ENCODE measurements at regions not wholly inside any gene's neighbourhood (a gene's known extent, or its start where the extent isn't known, plus 50 kb on each side); places are given as distances from the start of the nearest gene placed in this dataset.

DNA sequence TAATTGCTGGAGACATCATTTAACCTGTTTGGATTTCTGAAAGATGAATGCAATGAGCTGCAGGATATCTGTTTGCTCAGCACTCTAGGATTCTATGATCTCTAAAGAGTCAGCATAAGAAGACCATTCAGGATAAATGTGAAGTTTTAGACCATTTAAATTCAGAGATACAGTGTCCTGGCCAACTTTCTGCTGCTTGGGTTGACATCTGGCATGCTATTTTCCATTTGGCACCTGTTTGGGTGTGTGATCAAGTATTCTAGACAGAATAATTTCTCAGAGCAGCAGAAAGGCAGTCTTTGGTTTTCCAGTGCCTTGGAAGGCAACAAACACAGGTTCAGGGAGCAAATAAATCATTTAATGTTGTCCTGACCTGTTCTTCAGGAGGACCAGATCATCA lies 144.8 kb upstream of the NDUFV2 start:
- DNase-seq (ENCODE audit: low spot score), result no peak
- TF ChIP-seq RXRA (IDR thresholded peaks at IDR 0.05) (no peak), HNF4G (IDR thresholded peaks at IDR 0.05) (no peak), NR2F2 (IDR thresholded peaks at IDR 0.05) (no peak), EGR1 (IDR thresholded peaks at IDR 0.05; ENCODE audit: low read depth in 2 of 2) (no peak), YY1 (IDR thresholded peaks at IDR 0.05) (no peak), JUND (IDR thresholded peaks at IDR 0.05) (no peak), FOXA2 (IDR thresholded peaks at IDR 0.05) (no peak), GABPA (IDR thresholded peaks at IDR 0.05 in 1 of 2, conservative IDR thresholded peaks at IDR 0.05 in 1 of 2) (no peak), SP1 (IDR thresholded peaks at IDR 0.05) (no peak), HNF4A (conservative IDR thresholded peaks at IDR 0.05) (no peak)
- TF ChIP-seq, protein P1, sequence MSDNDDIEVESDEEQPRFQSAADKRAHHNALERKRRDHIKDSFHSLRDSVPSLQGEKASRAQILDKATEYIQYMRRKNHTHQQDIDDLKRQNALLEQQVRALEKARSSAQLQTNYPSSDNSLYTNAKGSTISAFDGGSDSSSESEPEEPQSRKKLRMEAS (IDR thresholded peaks at IDR 0.05), result no peak
- TF ChIP-seq, protein P2, sequence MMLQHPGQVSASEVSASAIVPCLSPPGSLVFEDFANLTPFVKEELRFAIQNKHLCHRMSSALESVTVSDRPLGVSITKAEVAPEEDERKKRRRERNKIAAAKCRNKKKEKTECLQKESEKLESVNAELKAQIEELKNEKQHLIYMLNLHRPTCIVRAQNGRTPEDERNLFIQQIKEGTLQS (IDR thresholded peaks at IDR 0.05), result no peak
- TF ChIP-seq, protein P3, sequence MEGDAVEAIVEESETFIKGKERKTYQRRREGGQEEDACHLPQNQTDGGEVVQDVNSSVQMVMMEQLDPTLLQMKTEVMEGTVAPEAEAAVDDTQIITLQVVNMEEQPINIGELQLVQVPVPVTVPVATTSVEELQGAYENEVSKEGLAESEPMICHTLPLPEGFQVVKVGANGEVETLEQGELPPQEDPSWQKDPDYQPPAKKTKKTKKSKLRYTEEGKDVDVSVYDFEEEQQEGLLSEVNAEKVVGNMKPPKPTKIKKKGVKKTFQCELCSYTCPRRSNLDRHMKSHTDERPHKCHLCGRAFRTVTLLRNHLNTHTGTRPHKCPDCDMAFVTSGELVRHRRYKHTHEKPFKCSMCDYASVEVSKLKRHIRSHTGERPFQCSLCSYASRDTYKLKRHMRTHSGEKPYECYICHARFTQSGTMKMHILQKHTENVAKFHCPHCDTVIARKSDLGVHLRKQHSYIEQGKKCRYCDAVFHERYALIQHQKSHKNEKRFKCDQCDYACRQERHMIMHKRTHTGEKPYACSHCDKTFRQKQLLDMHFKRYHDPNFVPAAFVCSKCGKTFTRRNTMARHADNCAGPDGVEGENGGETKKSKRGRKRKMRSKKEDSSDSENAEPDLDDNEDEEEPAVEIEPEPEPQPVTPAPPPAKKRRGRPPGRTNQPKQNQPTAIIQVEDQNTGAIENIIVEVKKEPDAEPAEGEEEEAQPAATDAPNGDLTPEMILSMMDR (IDR thresholded peaks at IDR 0.05; ENCODE audit: low read depth, low read length, missing input control), result no peak
- TF ChIP-seq, protein P4, sequence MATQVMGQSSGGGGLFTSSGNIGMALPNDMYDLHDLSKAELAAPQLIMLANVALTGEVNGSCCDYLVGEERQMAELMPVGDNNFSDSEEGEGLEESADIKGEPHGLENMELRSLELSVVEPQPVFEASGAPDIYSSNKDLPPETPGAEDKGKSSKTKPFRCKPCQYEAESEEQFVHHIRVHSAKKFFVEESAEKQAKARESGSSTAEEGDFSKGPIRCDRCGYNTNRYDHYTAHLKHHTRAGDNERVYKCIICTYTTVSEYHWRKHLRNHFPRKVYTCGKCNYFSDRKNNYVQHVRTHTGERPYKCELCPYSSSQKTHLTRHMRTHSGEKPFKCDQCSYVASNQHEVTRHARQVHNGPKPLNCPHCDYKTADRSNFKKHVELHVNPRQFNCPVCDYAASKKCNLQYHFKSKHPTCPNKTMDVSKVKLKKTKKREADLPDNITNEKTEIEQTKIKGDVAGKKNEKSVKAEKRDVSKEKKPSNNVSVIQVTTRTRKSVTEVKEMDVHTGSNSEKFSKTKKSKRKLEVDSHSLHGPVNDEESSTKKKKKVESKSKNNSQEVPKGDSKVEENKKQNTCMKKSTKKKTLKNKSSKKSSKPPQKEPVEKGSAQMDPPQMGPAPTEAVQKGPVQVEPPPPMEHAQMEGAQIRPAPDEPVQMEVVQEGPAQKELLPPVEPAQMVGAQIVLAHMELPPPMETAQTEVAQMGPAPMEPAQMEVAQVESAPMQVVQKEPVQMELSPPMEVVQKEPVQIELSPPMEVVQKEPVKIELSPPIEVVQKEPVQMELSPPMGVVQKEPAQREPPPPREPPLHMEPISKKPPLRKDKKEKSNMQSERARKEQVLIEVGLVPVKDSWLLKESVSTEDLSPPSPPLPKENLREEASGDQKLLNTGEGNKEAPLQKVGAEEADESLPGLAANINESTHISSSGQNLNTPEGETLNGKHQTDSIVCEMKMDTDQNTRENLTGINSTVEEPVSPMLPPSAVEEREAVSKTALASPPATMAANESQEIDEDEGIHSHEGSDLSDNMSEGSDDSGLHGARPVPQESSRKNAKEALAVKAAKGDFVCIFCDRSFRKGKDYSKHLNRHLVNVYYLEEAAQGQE (IDR thresholded peaks at IDR 0.05), result no peak
- Histone ChIP-seq H3K36me3 (ENCODE audit: control insufficient read depth in 4 of 4, insufficient read depth in 3 of 4, low read depth in 1 of 4, low read length in 3 of 4) (no peaks in the 10 kb centered on the region), H3K27ac (ENCODE audit: low read depth in 1 of 2, low read length in 2 of 2) (no peak overlapping the region), H3K4me1 (ENCODE audit: control insufficient read depth in 4 of 4, insufficient read depth in 4 of 4, low read length in 3 of 4) (peaks cover 10 to 25% (median 22%) of the 10 kb centered on the region in 4 donors), H3K9me3 (ENCODE audit: control insufficient read depth in 4 of 4, low read length in 3 of 4) (peaks cover 0 to 2% (median 0%) of the 10 kb centered on the region in 4 donors), H3K27me3 (ENCODE audit: control insufficient read depth in 4 of 4, insufficient read depth in 4 of 4, low read length in 3 of 4) (no peaks in the 10 kb centered on the region), H3K4me3 (ENCODE audit: low read depth in 1 of 3, low read length in 3 of 3) (no peak overlapping the region), H3K9ac (ENCODE audit: low read depth in 1 of 2, low read length in 2 of 2) (no peak overlapping the region)

DNA sequence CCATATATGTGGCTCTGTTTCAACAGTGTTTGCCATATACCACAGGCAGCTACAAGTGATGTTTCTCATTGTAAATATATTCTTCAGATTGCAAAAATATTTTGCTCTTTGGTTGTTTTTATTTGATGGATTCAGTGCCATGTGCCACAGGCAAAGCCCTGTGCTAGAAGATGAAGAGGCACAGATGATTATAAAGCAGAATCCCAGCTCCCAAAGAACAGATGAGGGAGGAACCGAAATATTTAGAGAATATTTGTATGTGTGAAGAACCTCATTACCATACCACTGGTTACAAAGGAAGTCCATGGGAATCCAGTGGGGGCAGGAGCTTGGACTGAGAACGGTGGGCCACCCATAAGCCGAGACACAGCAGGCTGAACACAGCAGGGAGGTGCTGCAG lies 143.8 kb upstream of the NDUFV2 start:
- H3K4me1 ChIP-seq (ENCODE audit: control insufficient read depth in 4 of 4, insufficient read depth in 4 of 4, low read length in 3 of 4), result peaks cover 10 to 25% (median 22%) of the 10 kb centered on the region in 4 donors
- TF ChIP-seq NR2F2 (IDR thresholded peaks at IDR 0.05) (no peak), FOXA1 (IDR thresholded peaks at IDR 0.05) (no peak), TAF1 (conservative IDR thresholded peaks at IDR 0.05) (no peak)
- TF ChIP-seq, protein P3 (IDR thresholded peaks at IDR 0.05; ENCODE audit: low read depth, low read length, missing input control), result no peak
- no peak overlapping the region for H3K4me3 ChIP-seq (ENCODE audit: low read depth in 1 of 3, low read length in 3 of 3)
- WGBS, result 89% methylated on average over 3 of the region's 3 CpGs
- H3K9ac ChIP-seq (ENCODE audit: low read depth in 1 of 2, low read length in 2 of 2), result no peak overlapping the region
- DNase-seq (ENCODE audit: low spot score), result no peak
- H3K27me3 ChIP-seq (ENCODE audit: control insufficient read depth in 4 of 4, insufficient read depth in 4 of 4, low read length in 3 of 4), result no peaks in the 10 kb centered on the region
- no peak overlapping the region for H3K27ac ChIP-seq (ENCODE audit: low read depth in 1 of 2, low read length in 2 of 2)
- H3K9me3 ChIP-seq (ENCODE audit: control insufficient read depth in 4 of 4, low read length in 3 of 4), result no peaks in the 10 kb centered on the region
- H3K36me3 ChIP-seq (ENCODE audit: control insufficient read depth in 4 of 4, insufficient read depth in 3 of 4, low read depth in 1 of 4, low read length in 3 of 4), result no peaks in the 10 kb centered on the region
